Cardiac fibroblast (primary cell): ENCODE measurements at regions not wholly inside any gene's neighbourhood (a gene's known extent, or its start where the extent isn't known, plus 50 kb on each side); places are given as distances from the start of the nearest gene placed in this dataset.

Experiments used
- DNase-seq, 2 donors: peaks; one replicate each; pipeline versions ENCODE4 v3.0.0 to v3.0.0-alpha.2; 2010; ENCODE audit warnings: low read depth in 2 of 2
- H3K4me3 ChIP-seq, 2 donors: replicated peaks in 1 of 2; 1 replicate in 1 of 2; 2 replicates in 1 of 2; pipeline ENCODE4 v1.5.1; 2011; ENCODE audit warnings: low read depth in 2 of 2, low read length in 2 of 2, mild to moderate bottlenecking in 2 of 2, moderate library complexity in 1 of 2
- TF ChIP-seq, protein P1 (sequence below): IDR thresholded peaks from one replicate; pipeline ENCODE4 v1.5.1; 2011; ENCODE audit warnings: low read depth, mild to moderate bottlenecking, low read length, inconsistent platforms

DNA sequence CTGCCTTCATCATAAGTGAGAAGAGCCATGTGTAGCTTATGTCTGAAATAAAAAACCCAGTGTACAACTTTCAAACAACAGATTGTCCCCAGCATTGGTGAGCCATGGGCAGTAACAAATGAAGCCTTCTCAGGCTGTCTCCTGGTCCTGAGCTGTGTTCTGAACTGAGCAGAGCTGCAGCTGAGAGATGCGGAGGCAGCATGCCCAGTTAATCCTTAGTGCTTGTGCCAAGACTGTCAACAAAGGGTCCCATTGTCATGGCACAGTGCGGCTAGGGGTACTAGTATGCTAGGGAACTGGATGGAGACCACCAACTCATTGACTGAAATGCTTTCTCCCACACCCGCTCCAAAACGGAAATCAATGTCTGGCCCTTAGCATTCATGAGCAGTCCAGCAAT lies 154.3 kb downstream of the RMST start:
- TF ChIP-seq, protein P1, sequence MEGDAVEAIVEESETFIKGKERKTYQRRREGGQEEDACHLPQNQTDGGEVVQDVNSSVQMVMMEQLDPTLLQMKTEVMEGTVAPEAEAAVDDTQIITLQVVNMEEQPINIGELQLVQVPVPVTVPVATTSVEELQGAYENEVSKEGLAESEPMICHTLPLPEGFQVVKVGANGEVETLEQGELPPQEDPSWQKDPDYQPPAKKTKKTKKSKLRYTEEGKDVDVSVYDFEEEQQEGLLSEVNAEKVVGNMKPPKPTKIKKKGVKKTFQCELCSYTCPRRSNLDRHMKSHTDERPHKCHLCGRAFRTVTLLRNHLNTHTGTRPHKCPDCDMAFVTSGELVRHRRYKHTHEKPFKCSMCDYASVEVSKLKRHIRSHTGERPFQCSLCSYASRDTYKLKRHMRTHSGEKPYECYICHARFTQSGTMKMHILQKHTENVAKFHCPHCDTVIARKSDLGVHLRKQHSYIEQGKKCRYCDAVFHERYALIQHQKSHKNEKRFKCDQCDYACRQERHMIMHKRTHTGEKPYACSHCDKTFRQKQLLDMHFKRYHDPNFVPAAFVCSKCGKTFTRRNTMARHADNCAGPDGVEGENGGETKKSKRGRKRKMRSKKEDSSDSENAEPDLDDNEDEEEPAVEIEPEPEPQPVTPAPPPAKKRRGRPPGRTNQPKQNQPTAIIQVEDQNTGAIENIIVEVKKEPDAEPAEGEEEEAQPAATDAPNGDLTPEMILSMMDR: no peak
- no peak overlapping the region for H3K4me3 ChIP-seq
- DNase-seq: no peak

DNA sequence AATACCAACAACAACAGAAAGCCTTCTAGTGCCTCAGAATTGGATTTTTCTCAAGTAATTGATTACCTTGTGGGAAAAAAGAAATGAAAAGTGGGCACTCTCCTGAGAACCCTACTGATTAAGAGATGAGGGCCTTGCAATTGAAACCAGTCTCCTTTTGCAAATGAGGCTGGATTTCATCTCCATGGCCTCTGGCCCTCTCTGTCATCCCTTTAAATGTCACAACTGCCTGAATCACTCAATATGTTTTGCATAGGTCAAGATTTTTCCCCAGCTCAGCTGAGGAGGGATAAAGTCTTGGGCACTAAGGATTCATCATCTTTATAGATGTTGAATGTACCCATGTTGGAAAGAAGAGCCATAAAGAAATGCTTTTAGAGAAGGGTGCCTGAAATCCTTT lies 166.4 kb downstream of the RMST start:
- TF ChIP-seq, protein P1: no peak
- H3K4me3 ChIP-seq: no peak overlapping the region
- DNase-seq: no peak

DNA sequence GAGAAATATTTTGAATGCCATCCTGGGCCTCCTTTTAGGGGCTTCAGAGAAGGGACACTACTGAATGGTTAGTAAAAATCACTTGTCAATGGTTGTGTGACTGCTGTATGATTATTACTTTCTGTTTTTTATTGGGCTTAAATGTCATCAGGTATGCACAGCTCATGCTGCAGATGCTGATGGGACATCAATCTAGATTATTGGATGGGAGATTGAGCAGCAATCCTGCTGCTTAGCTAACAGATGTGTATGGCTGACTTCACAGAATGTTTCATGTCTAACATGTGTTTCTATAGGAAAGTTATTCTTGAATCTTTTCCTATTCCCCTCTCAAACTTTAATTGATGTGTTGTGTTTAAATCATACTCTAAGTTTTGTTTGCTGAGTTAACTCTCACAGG lies 166.8 kb downstream of the RMST start:
- TF ChIP-seq, protein P1: no peak
- no peak for DNase-seq
- H3K4me3 ChIP-seq: no peak overlapping the region

DNA sequence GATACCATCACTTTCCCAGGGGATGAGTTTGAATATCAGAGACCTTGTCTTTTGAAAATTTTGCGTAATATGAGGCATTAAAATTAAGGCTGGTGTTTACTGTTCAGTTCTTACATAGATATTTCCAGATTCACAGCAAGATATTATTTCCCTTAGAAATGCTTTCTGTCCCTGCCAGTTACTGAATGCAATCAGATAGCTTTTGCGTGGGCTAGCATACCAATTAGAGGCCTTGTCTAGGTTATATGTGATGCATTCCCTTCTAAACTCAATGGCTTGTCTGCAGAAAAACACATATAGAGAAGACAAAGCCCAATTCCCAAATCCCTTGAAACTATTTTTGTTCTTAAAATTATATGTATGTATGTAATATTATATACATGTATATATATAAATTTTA lies 167.8 kb downstream of the RMST start:
- TF ChIP-seq, protein P1: no peak
- no peak for DNase-seq
- no peak overlapping the region for H3K4me3 ChIP-seq

DNA sequence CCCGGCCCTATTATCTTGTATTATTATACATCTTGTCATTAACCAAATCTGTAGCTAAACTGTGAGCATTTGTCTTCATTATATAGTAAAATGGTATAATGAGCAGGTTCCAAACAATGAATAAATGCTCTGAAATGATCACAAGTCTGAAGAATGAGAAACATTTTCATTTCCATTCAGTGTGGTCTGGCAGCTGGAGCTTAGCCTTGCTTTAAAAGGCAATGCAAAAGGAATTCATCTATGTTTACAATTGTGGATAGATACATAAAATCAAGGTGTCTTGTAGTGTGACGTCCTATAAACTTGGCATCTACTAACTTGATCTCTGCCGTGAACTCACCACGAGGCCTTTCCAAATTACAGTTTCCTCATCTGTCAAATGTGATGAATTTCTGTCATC lies 168.3 kb downstream of the RMST start:
- TF ChIP-seq, protein P1: no peak
- H3K4me3 ChIP-seq: no peak overlapping the region
- no peak for DNase-seq

DNA sequence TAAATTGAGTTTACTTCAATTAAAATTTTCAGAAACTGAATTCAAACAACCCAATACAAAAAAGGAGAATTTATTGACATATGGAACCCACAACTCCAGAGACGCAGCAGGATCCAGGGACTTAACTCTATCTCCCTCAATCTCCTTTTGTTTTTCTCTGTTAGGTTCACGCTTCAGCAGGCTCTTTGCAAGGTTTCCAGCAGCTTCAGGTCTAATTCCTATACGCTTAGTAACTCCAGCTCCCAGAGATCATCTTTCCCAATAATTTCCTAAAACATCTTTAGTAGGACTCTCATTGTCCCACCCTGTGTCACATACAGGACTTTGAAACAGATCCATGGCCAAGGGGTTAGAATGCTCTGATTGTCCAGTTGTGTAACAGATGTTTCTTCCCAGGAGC lies 175.2 kb downstream of the RMST start:
- DNase-seq: no peak
- no peak overlapping the region for H3K4me3 ChIP-seq
- TF ChIP-seq, protein P1: no peak

DNA sequence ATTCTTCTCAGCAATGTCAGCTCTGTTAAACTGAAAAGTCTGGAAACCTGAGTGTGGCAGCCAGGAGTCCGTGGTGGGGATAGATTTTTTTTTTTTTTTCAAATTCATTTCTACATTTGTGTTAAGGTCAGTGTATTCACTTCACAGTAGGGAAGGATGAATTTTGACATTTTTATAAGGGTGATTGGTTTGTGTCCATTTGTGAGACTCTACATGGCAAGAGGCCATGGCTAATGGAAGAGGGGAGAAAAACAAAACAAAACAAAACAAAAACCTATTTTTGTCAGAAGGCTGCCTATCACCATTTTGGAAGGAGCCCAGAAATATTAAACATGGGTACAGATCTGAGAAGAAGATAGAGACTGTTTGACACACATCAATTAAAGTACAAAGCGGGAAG lies 176.1 kb downstream of the RMST start:
- no peak for DNase-seq
- H3K4me3 ChIP-seq: no peak overlapping the region
- TF ChIP-seq, protein P1: no peak
